ENCODE measurements at regions not wholly inside any gene's neighbourhood (a gene's known extent, or its start where the extent isn't known, plus 50 kb on each side); places are given as distances from the start of the nearest gene placed in this dataset.

DNA sequence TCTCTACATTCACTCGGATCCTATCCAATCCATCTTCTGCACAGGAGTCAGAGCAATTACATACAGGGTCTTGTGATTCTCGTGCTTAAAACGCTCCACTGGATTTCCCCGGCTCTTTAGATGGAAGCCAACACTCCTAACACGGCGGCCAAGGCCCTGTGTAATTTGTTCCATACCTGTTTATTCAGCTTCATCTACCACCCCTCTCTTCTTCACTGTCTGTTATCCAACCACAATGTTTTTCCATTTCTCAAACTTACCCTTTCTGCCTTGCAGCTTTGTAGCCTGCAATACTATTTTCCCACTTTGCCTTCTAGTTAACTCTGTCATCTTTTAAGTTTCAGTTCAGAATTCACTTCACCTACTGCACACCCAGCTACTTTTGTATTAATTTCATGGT lies 249.6 kb upstream of the USP25 start:
- Histone ChIP-seq H3K79me1 (ENCODE audit: low read depth in 1 of 2, low read length in 2 of 2) (no peaks in the 10 kb centered on the region), H3K9me1 (ENCODE audit: insufficient read depth, low read length) (no peaks in the 10 kb centered on the region), H3K18ac (ENCODE audit: low read depth, low read length) (no peak overlapping the region), H3K36me3 (ENCODE audit: control insufficient read depth, insufficient read depth, low read length) (no peaks in the 10 kb centered on the region), H2AFZ (replicated peaks; ENCODE audit: low read length, poor library complexity) (no peak overlapping the region), H3K4me3 (ENCODE audit: insufficient read depth, low read depth, low read length) (no peak overlapping the region), H3K56ac (ENCODE audit: extremely low read depth, insufficient read depth, low read length) (no peak overlapping the region), H3K23ac (ENCODE audit: low read depth, low read length) (no peak overlapping the region), H4K5ac (ENCODE audit: low read depth, low read length) (no peak overlapping the region), H3K27me3 (ENCODE audit: control insufficient read depth, insufficient read depth, low read length) (no peaks in the 10 kb centered on the region), H2AK5ac (ENCODE audit: low read depth, low read length) (no peak overlapping the region), H2BK20ac (ENCODE audit: low read depth, low read length) (no peak overlapping the region), H2BK120ac (ENCODE audit: low read depth, low read length) (no peak overlapping the region), H2BK5ac (ENCODE audit: low read depth, low read length, poor library complexity, severe bottlenecking) (no peak overlapping the region), H3K27ac (ENCODE audit: insufficient read depth, low read length) (no peak overlapping the region), H3K4me2 (ENCODE audit: low read depth, low read length) (no peak overlapping the region), H3K9ac (ENCODE audit: low read depth, low read length) (no peak overlapping the region), H3K9me3 (ENCODE audit: control insufficient read depth, insufficient read depth, low read length) (no peaks in the 10 kb centered on the region), H2BK15ac (ENCODE audit: low read depth, low read length) (no peak overlapping the region), H3K4me1 (ENCODE audit: control insufficient read depth, insufficient read depth, low read length) (no peaks in the 10 kb centered on the region), H4K8ac (ENCODE audit: low read depth in 2 of 2, low read length in 2 of 2) (no peak overlapping the region), H4K20me1 (ENCODE audit: insufficient read depth, low read length) (no peaks in the 10 kb centered on the region), H2AK9ac (replicated peaks; ENCODE audit: low read depth, low read length, poor library complexity) (no peak overlapping the region), H4K91ac (ENCODE audit: insufficient read depth, low read depth, low read length) (no peak overlapping the region), H3K14ac (replicated peaks; ENCODE audit: low read depth, low read length) (no peak overlapping the region), H3K4ac (ENCODE audit: low read depth, low read length) (no peak overlapping the region)
- intact Hi-C loops (cut with micrococcal nuclease) (loop anchor here (10.0 kb wide), 1 partner anchor 1045 kb away; no protein-coding TSS in a partner anchor), in situ Hi-C loops (cut with MboI; ENCODE audit: low sequenced_read_pairs) (loop anchor here (5.0 to 25.0 kb wide), 2 partner anchors 618 to 1088 kb away; no protein-coding TSS in a partner anchor), dilution Hi-C loops (cut with HindIII; ENCODE audit: low sequenced_read_pairs, unreplicated experiment) (no loop called here)
- DNase-seq (no peak), ATAC-seq (ENCODE audit: low read depth) (no peak)
- ChIA-PET CTCF (no interaction called here), POLR2A (ENCODE audit: unreplicated experiment) (no interaction called here)
- BruUV-seq (replicated peaks): no TSS peak
- 42% methylated on average over 5 of the region's 6 CpGs; no CpG with 5 or more reads in 1 of the 2 experiments for WGBS, 2 experiments (ENCODE audit: extremely low coverage in 2 of 2, insufficient read length in 1 of 2)
- no peak for TF ChIP-seq CEBPB (IDR thresholded peaks at IDR 0.05; ENCODE audit: low read depth, low read length)
- TF ChIP-seq MXI1 (IDR thresholded peaks at IDR 0.05; ENCODE audit: borderline replicate concordance, low read depth, low read length): no peak
- TF ChIP-seq BHLHE40 (IDR thresholded peaks at IDR 0.05; ENCODE audit: low read depth, low read length): no peak
- TF ChIP-seq, protein P1, sequence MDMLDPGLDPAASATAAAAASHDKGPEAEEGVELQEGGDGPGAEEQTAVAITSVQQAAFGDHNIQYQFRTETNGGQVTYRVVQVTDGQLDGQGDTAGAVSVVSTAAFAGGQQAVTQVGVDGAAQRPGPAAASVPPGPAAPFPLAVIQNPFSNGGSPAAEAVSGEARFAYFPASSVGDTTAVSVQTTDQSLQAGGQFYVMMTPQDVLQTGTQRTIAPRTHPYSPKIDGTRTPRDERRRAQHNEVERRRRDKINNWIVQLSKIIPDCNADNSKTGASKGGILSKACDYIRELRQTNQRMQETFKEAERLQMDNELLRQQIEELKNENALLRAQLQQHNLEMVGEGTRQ (IDR thresholded peaks at IDR 0.05; ENCODE audit: low read depth, low read length): no peak
- no peak for TF ChIP-seq FOS (IDR thresholded peaks at IDR 0.05; ENCODE audit: low read depth, low read length)
- no peak for TF ChIP-seq ELK1 (IDR thresholded peaks at IDR 0.05; ENCODE audit: borderline replicate concordance, low read depth, low read length)
- TF ChIP-seq NFE2L2 (IDR thresholded peaks at IDR 0.05; ENCODE audit: low read depth, low read length): no peak
- TF ChIP-seq CHD1 (IDR thresholded peaks at IDR 0.05; ENCODE audit: low read depth, low read length): no peak
- no peak for TF ChIP-seq POLR2A (IDR thresholded peaks at IDR 0.05; ENCODE audit: low read depth, low read length)
- TF ChIP-seq RFX5 (IDR thresholded peaks at IDR 0.05; ENCODE audit: low read depth, low read length): no peak
- TF ChIP-seq RCOR1 (IDR thresholded peaks at IDR 0.05; ENCODE audit: insufficient replicate concordance, low read length): no peak
- TF ChIP-seq RAD21 (IDR thresholded peaks at IDR 0.05; ENCODE audit: low read length): no peak
- no peak for TF ChIP-seq MAFK (IDR thresholded peaks at IDR 0.05; ENCODE audit: low read depth, low read length)
- TF ChIP-seq SMC3 (IDR thresholded peaks at IDR 0.05; ENCODE audit: low read depth, low read length): no peak
- no peak for TF ChIP-seq CTCF (conservative IDR thresholded peaks at IDR 0.05; ENCODE audit: low read depth, low read length)
- no peak for TF ChIP-seq MAZ (IDR thresholded peaks at IDR 0.05; ENCODE audit: borderline replicate concordance, low read depth, low read length)

Measured in IMR-90 (cell line).